AG04450 (cell line): ENCODE measurements at regions not wholly inside any gene's neighbourhood (a gene's known extent, or its start where the extent isn't known, plus 50 kb on each side); places are given as distances from the start of the nearest gene placed in this dataset.

Source experiments
- CTCF ChIA-PET: fragments of 300-600, 350-600 bp; formaldehyde crosslinking; extraction: SDS; loops from one replicate; lab custom pipeline; 2022; ENCODE audit warnings: antibody characterized with exemption, inconsistent platforms; lab: Charles Lee
- POLR2A ChIA-PET: fragments of 350-600 bp; formaldehyde crosslinking; extraction: SDS; loops from one replicate; lab custom pipeline; 2021; ENCODE audit warnings: antibody characterized with exemption, inconsistent platforms; lab: Yijun Ruan, JAX
- DNase-seq: peaks from one replicate; pipeline ENCODE4 v3.0.0-alpha.2; 2011; ENCODE audit warnings: low read depth, low spot score
- H3K27ac ChIP-seq: one replicate; pipeline ENCODE4 v1.5.1; 2012; ENCODE audit warnings: low read depth, low read length, control low read depth
- H3K27me3 ChIP-seq: one replicate; pipeline ENCODE4 v1.6.0; 2012; ENCODE audit warnings: low read length; ENCODE audit not compliant: control insufficient read depth, insufficient read depth
- H3K4me3 ChIP-seq: 2 replicates; pipeline ENCODE4 v1.5.1; 2011; ENCODE audit warnings: mild to moderate bottlenecking, low read depth, low read length, control low read depth
- H3K9me3 ChIP-seq: 2 replicates; pipeline ENCODE4 v1.5.1; 2012; ENCODE audit warnings: low read length; ENCODE audit not compliant: control insufficient read depth, insufficient read depth
- CTCF ChIP-seq: IDR thresholded peaks from 2 replicates; pipeline ENCODE4 v1.5.1; 2011; ENCODE audit warnings: low read depth, low read length, control low read depth, inconsistent platforms

GRCh38 chr22:47568700-47569099 lies 806.2 kb downstream of the TBC1D22A start:
- POLR2A ChIA-PET, result no interaction called here
- no peak overlapping the region for H3K27ac ChIP-seq
- CTCF ChIA-PET, result no interaction called here
- no peaks in the 10 kb centered on the region for H3K27me3 ChIP-seq
- DNase-seq, result no peak
- no peak overlapping the region for H3K4me3 ChIP-seq
- TF ChIP-seq CTCF, result no peak
- peaks cover 77% of the 10 kb centered on the region for H3K9me3 ChIP-seq

- no peak for TF ChIP-seq CTCF
- ChIA-PET POLR2A (no interaction called here), CTCF (no interaction called here)
- Histone ChIP-seq H3K4me3 (no peak overlapping the region), H3K9me3 (peaks cover 85% of the 10 kb centered on the region), H3K27ac (no peak overlapping the region), H3K27me3 (no peaks in the 10 kb centered on the region)
- no peak for DNase-seq
Measured at GRCh38 chr22:47567126-47568090, 805.0 kb downstream of the TBC1D22A start.

- peaks cover 83% of the 10 kb centered on the region for H3K9me3 ChIP-seq
- no peak overlapping the region for H3K4me3 ChIP-seq
- no peaks in the 10 kb centered on the region for H3K27me3 ChIP-seq
- POLR2A ChIA-PET, result no interaction called here
- TF ChIP-seq CTCF, result no peak
- no peak overlapping the region for H3K27ac ChIP-seq
- CTCF ChIA-PET, result no interaction called here
- DNase-seq, result no peak
Measured at GRCh38 chr22:47566491-47566890, 804.0 kb downstream of the TBC1D22A start.

GRCh38 chr22:47565607-47566006 lies 803.2 kb downstream of the TBC1D22A start:
- Histone ChIP-seq H3K27ac (no peak overlapping the region), H3K27me3 (no peaks in the 10 kb centered on the region), H3K9me3 (peaks cover 85% of the 10 kb centered on the region), H3K4me3 (no peak overlapping the region)
- CTCF ChIA-PET, result no interaction called here
- no peak for DNase-seq
- POLR2A ChIA-PET, result no interaction called here
- no peak for TF ChIP-seq CTCF

GRCh38 chr22:47564651-47565434 lies 802.4 kb downstream of the TBC1D22A start:
- peaks cover 78% of the 10 kb centered on the region for H3K9me3 ChIP-seq
- no peak overlapping the region for H3K4me3 ChIP-seq
- ChIA-PET CTCF (no interaction called here), POLR2A (no interaction called here)
- no peak overlapping the region for H3K27ac ChIP-seq
- no peak for TF ChIP-seq CTCF
- no peak for DNase-seq
- no peaks in the 10 kb centered on the region for H3K27me3 ChIP-seq
